Dedifferentiated amniotic fluid mesenchymal stem cell (primary cell): ENCODE measurements at regions not wholly inside any gene's neighbourhood (a gene's known extent, or its start where the extent isn't known, plus 50 kb on each side); places are given as distances from the start of the nearest gene placed in this dataset.
"Not testable (repeated sequence)": the region's sequence is repeated elsewhere in the genome, so short reads cannot be mapped to it uniquely, and the experiment has no call there.

Source experiments
- DNase-seq: peaks from one replicate; pipeline ENCODE4 v3.0.0-alpha.2; 2016; ENCODE audit errors: extremely low spot score

- DNase-seq: no peak
Measured at GRCh38 chr10:2920637-2921036, 146.7 kb upstream of the PFKP start.

GRCh38 chr10:2920168-2920567 is 147.2 kb upstream of the PFKP start:
- no peak for DNase-seq

- DNase-seq: no peak
Measured at GRCh38 chr10:2919016-2919415, 148.3 kb upstream of the PFKP start.

GRCh38 chr10:2918489-2918888 is 148.9 kb upstream of the PFKP start:
- DNase-seq: no peak

- DNase-seq: no peak
Measured at GRCh38 chr10:2917926-2918325, 149.4 kb upstream of the PFKP start.

GRCh38 chr10:2915412-2915811 is 151.9 kb upstream of the PFKP start:
- DNase-seq: no peak

GRCh38 chr10:2914741-2915140 is 152.6 kb upstream of the PFKP start:
- DNase-seq: no peak

- DNase-seq: no peak
Measured at GRCh38 chr10:2913474-2913873, 153.9 kb upstream of the PFKP start.

- DNase-seq: no peak
Measured at GRCh38 chr10:2910656-2911055, 156.7 kb upstream of the PFKP start.

- no peak for DNase-seq
Measured at GRCh38 chr10:2909921-2910320, 157.4 kb upstream of the PFKP start.

- DNase-seq: no peak
Measured at GRCh38 chr10:2908851-2909630, 158.3 kb upstream of the PFKP start.

GRCh38 chr10:2906974-2907373 is 160.4 kb upstream of the PFKP start:
- no peak for DNase-seq

GRCh38 chr10:2905851-2906250 is 161.5 kb upstream of the PFKP start:
- DNase-seq: no peak

- DNase-seq: no peak
Measured at GRCh38 chr10:2900530-2900929, 166.8 kb upstream of the PFKP start.

- no peak for DNase-seq
Measured at GRCh38 chr10:2899246-2899951, 167.9 kb upstream of the PFKP start.

GRCh38 chr10:2898509-2898860 is 168.9 kb upstream of the PFKP start:
- no peak for DNase-seq

GRCh38 chr10:2897619-2898508 is 169.5 kb upstream of the PFKP start:
- no peak for DNase-seq

- not testable (repeated sequence) for DNase-seq
Measured at GRCh38 chr10:2896334-2896733, 171.0 kb upstream of the PFKP start.

- DNase-seq: no peak
Measured at GRCh38 chr10:2895594-2896196, 171.7 kb upstream of the PFKP start.

GRCh38 chr10:2893991-2894390 is 173.4 kb upstream of the PFKP start:
- DNase-seq: no peak

- no peak for DNase-seq
Measured at GRCh38 chr10:2893158-2893845, 174.0 kb upstream of the PFKP start.

- no peak for DNase-seq
Measured at GRCh38 chr10:2891770-2892124, 175.6 kb upstream of the PFKP start.
